ENCODE measurements at regions not wholly inside any gene's neighbourhood (a gene's known extent, or its start where the extent isn't known, plus 50 kb on each side); places are given as distances from the start of the nearest gene placed in this dataset.

DNA sequence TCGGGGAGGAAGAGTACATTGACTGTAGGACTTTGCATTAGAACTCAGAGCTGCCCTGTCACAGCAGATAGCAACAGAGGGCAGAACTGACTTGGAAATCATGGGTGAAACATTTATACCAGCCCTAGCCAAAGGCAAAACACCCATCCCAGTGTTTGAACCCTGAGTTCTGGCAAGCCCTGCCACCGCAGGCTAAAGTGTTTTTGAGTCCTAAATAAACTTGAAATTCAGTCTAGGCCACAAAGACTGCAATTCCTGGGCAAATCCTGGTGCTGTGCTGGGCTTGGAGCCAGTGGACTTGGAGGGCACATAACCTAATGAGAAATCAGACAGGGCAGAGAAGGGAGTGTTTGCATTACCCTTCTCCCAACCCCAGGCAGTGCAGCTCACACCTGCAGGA is 1015.7 kb downstream of the FSTL5 start:
- DNase-seq (no peak), ATAC-seq (no peak)
- intact Hi-C loops (cut with DNase I) = no loop called here

DNA sequence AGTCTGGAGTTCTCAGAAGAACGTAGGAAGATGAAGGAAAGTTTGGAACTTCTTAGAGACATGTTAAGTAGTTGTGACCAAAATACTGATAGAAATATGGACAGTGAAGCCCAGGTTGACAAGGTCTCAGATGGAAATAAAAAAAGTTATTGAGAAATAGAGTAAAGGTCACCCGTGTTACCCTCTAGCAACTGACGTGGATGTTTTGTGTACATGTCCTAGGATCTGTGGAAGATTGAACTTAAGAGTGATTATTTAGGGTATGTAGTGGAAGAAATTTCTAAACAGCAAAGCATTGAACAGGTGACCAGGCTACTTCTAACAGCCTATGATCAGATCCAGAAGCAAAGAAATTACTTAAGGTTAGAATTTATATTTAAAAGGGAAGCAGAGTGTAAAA is 1020.4 kb downstream of the FSTL5 start:
- DNase-seq (no peak), ATAC-seq (no peak)
- intact Hi-C loops (cut with DNase I) = no loop called here

DNA sequence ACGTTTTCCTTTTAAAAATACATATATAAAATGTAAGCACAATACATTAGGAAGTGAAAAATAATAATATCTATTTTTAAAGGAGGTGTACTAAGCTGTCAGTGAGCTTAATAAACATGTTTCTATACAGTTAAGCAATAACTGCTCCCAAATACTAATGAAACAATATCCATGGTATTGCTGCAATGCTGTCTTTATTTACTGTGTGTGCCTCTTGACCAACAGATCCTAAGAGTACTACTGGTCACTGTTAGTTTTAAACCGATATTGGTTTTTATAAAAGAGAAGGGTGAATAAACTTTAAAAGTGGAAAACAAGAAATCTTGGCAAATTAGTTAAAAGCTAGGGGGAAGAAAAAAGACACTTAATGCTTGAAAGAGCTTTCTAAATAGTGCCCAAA is 1029.0 kb downstream of the FSTL5 start:
- ATAC-seq (no peak), DNase-seq (no peak)
- intact Hi-C loops (cut with DNase I) = no loop called here

DNA sequence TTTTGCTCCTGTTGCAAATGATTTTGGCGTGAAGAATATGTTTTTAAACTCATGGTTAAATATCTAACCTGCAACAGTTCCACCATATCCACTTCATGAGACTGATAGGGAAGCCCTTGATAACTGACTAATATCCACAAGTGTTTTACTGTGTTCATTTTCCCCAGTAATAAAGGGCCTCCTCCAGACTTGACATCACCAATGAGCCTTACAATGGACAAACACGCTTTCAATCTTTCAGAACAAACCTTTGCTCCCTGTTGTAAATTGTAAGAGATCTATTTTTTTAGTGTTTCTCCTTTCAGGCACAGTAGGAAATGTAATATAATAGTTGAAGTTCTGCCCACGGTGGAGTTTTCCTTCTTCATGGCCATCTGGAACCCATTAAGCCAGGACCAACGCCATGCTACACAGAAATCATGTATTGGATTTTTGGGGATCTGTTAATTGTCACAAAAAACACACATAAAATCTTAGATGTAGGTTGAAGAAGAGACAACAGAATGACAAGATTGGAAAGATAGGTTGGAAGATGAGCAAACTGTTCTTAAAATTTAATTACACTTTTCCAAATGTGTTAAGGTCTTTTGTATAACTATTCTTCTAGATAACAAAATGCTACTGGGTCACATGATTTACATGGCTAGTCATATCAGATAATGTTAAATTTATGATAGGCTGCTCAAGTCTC is 1030.1 kb downstream of the FSTL5 start:
- DNase-seq = no peak
- intact Hi-C loops (cut with DNase I) = no loop called here
- no peak for ATAC-seq

DNA sequence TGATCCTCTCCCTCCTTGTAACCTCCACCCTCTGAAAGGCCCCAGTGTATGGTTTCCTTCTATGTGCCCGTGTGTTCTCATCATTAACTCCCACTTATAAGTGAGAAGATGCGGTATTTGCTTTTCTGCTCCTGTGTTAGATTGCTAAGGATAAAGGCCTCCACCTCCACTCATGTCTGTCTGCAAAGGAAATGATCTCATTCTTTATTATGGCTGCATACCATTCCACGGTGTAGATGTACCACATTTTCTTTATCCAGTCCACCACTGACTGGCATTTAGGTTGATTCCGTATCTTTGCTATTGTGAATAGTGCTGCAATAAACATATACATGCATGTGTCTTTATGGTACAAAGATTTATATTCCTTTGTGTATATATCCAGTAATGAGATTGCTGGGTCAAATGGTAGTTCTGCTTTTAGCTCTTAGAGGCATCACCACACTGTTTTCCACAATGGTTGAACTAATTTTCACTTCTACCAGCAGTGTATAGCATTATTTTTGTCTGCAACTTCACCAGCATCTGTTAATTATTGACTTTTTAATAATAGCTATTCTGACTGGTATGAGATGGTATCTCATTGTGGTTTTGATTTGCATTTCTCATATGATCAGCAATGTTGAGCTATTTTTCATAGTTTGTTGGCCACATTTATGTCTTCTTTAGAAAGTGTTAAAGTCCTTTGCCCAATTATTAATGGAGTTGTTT is 1030.9 kb downstream of the FSTL5 start:
- intact Hi-C loops (cut with DNase I) = no loop called here
- no peak for ATAC-seq
- DNase-seq = no peak

DNA sequence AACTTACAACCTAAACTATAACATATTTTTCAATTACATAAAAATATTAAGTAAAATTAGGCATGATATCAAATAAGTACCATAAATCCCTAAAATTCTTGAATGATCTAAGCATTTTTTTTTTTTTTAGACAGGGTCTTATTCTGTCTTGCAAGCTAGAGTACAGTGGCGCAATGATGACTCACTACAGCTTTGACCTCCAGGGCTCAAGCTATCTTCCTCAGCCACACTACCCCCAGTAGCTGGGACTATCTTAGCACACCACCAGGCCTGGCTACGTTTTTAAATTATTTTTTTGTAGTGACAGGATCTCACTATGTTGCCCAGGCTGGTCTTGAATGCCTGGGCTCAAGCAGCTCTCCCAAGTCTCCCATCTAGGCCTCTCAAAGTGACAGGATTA is 1042.3 kb downstream of the FSTL5 start:
- ATAC-seq (no peak), DNase-seq (no peak)
- intact Hi-C loops (cut with DNase I) = no loop called here

DNA sequence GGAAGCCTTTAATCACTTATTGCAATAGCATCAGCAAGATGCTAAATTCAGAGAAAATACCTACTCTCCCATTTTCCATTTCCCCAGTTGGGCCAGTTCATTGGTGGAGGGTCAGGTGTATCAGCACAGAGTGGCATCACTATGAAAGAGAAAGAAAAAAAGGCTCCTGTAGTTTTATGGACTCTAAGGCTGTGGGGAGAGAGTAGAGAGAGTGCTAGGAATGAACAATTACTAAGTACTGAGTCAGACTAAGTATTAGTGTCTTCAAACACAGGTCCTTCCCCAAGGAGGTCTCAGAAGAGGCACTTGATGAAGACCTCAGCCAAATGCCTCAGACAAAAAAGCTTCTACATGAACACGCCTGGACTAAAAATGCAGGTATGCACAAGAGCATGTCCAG is 1061.9 kb downstream of the FSTL5 start:
- no peak for ATAC-seq
- DNase-seq = no peak

DNA sequence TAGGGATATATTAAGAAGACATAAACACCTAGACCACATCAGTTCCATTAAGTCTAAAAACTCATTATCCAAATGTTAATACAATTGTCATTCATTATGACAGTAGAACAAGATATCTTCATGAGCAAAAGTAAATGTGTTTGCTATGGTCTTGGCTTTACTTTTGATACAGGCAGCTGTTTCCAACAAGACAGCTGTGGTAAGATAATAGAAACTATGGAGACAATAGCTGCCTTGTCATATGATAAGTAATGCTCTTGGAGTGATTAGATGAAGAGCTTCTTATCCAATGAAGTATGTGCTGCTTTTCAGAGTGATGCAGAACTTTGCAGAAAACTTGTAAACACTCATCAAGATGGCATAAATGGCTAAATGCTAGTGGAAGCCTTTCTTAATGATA is 1066.0 kb downstream of the FSTL5 start:
- no peak for DNase-seq
- intact Hi-C loops (cut with DNase I) = no loop called here
- ATAC-seq = no peak

More for the DNA sequence above, 1061.9 kb downstream of the FSTL5 start:
- intact Hi-C loops (cut with DNase I) = no loop called here

DNA sequence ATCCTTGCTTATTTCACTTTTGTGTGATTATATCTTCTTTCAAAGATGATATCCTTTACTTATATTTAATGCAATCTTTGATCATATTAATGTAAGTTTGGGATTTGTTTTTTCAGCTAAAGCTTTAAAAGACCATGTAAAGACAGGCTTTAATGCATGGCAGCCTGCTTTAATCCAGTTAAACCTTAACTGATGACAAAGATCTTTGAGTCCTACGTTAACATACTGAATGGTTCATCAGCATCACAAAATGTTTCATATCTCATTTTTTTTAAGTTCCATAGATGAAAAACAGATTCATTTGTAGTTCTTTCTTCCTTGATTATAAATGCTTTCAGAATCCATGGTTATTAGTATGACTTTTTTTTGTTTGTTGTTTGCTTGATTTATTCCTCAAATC is 1102.8 kb downstream of the FSTL5 start:
- intact Hi-C loops (cut with DNase I) = no loop called here
- no peak for DNase-seq
- ATAC-seq = no peak

All from left cardiac atrium (tissue), 4 donors.